ENCODE measurements at regions not wholly inside any gene's neighbourhood (a gene's known extent, or its start where the extent isn't known, plus 50 kb on each side); places are given as distances from the start of the nearest gene placed in this dataset.

GRCh38 chr4:45648846-45649245, 475.0 kb downstream of the GABRG1 start:
- TF ChIP-seq EZH2 (IDR thresholded peaks at IDR 0.05; ENCODE audit: insufficient read depth, poor library complexity, severe bottlenecking) (no peak), EZH2phosphoT487 (IDR thresholded peaks at IDR 0.05; ENCODE audit: insufficient read depth, low read depth) (no peak)
